Stimulated activated CD8-positive, alpha-beta memory T cell treated with anti-CD3 and anti-CD28 coated beads, Interleukin-12 subunit alpha, Interleukin-12 subunit beta, amount 100 ng/mL, for 24 hours (primary cell): ENCODE measurements at regions not wholly inside any gene's neighbourhood (a gene's known extent, or its start where the extent isn't known, plus 50 kb on each side); places are given as distances from the start of the nearest gene placed in this dataset.

ENCODE experiments used
- DNase-seq: peaks from one replicate; pipeline ENCODE4 v3.0.0-alpha.2; 2020; ENCODE audit errors: extremely low read depth

- DNase-seq: no peak
These were observed 366.1 kb downstream of the CTTN start for GRCh38 chr11:70764356-70764905.

GRCh38 chr11:70766901-70767300 is 368.6 kb downstream of the CTTN start:
- no peak for DNase-seq

GRCh38 chr11:70768346-70769095 is 370.2 kb downstream of the CTTN start:
- no peak for DNase-seq

GRCh38 chr11:70769106-70769505 is 370.8 kb downstream of the CTTN start:
- no peak for DNase-seq

GRCh38 chr11:70769521-70769920 is 371.2 kb downstream of the CTTN start:
- no peak for DNase-seq

GRCh38 chr11:70771099-70771885 is 373.0 kb downstream of the CTTN start:
- no peak for DNase-seq

GRCh38 chr11:70772950-70773349 is 374.6 kb downstream of the CTTN start:
- DNase-seq: no peak

GRCh38 chr11:70775386-70776075 is 377.2 kb downstream of the CTTN start:
- DNase-seq: no peak

GRCh38 chr11:70776914-70777532 is 378.7 kb downstream of the CTTN start:
- DNase-seq: no peak

GRCh38 chr11:70778883-70779282 is 380.6 kb downstream of the CTTN start:
- DNase-seq: no peak

GRCh38 chr11:70779433-70780245 is 381.3 kb downstream of the CTTN start:
- no peak for DNase-seq

GRCh38 chr11:70780246-70780535 is 381.9 kb downstream of the CTTN start:
- DNase-seq: no peak

- no peak for DNase-seq
These were observed 384.1 kb downstream of the CTTN start for GRCh38 chr11:70782401-70782913.

- no peak for DNase-seq
These were observed 385.0 kb downstream of the CTTN start for GRCh38 chr11:70783356-70783755.

GRCh38 chr11:70783821-70784220 is 385.5 kb downstream of the CTTN start:
- DNase-seq: no peak

GRCh38 chr11:70785372-70785771 is 387.0 kb downstream of the CTTN start:
- DNase-seq: no peak

- no peak for DNase-seq
These were observed 387.8 kb downstream of the CTTN start for GRCh38 chr11:70786021-70786665.

GRCh38 chr11:70788248-70789022 is 390.1 kb downstream of the CTTN start:
- DNase-seq: no peak

- no peak for DNase-seq
These were observed 392.5 kb downstream of the CTTN start for GRCh38 chr11:70790671-70791300.
